IMR-90 (cell line): ENCODE measurements at regions not wholly inside any gene's neighbourhood (a gene's known extent, or its start where the extent isn't known, plus 50 kb on each side); places are given as distances from the start of the nearest gene placed in this dataset.

Experiments used
- ATAC-seq: fragments of 200-7000 bp; cut with Tn5 transposase; 2 replicates; pipeline ENCODE4 v1.9.1; 2020; ENCODE audit warnings: low read depth, mild to moderate bottlenecking, moderate library complexity
- BruUV-seq: library from RNA; stranded (reverse); fragments of 400-500 nt; replicated peaks from 2 replicates; lab custom pipeline; 2021; lab: Mats Ljungman, UMichigan
- CTCF ChIA-PET: fragments of 300-600 bp; formaldehyde crosslinking; extraction: SDS; loops from one replicate; lab custom pipeline; 2021; ENCODE audit warnings: antibody characterized with exemption; lab: Yijun Ruan, JAX
- POLR2A ChIA-PET: fragments of 300-600 bp; sonication (Branson Sonifier 250); formaldehyde crosslinking; loops from one replicate; lab custom pipeline; 2022; ENCODE audit warnings: antibody characterized with exemption; ENCODE audit not compliant: unreplicated experiment; lab: Charles Lee
- DNase-seq: peaks from one replicate; pipeline ENCODE4 v3.0.0; 2013
- H2AFZ ChIP-seq: replicated peaks from 2 replicates; pipeline ENCODE3; 2013; ENCODE audit warnings: low read length, mild to moderate bottlenecking; ENCODE audit not compliant: poor library complexity
- H2AK5ac ChIP-seq: 2 replicates; pipeline ENCODE4 v1.6.1; 2013; ENCODE audit warnings: low read depth, low read length, inconsistent platforms
- H2AK9ac ChIP-seq: replicated peaks from 2 replicates; pipeline ENCODE3; 2013; ENCODE audit warnings: mild to moderate bottlenecking, low read depth, low read length, moderate library complexity; ENCODE audit not compliant: poor library complexity
- H2BK120ac ChIP-seq: 2 replicates; pipeline ENCODE4 v1.6.1; 2013; ENCODE audit warnings: low read depth, low read length, inconsistent platforms
- H2BK15ac ChIP-seq: 3 replicates; pipeline ENCODE4 v1.6.1; 2013; ENCODE audit warnings: low read depth, low read length, inconsistent platforms
- H2BK20ac ChIP-seq: 2 replicates; pipeline ENCODE4 v1.6.1; 2013; ENCODE audit warnings: low read depth, mild to moderate bottlenecking, inconsistent platforms, low read length, moderate library complexity
- H2BK5ac ChIP-seq: 2 replicates; pipeline ENCODE4 v1.6.1; 2013; ENCODE audit warnings: mild to moderate bottlenecking, low read depth, low read length, inconsistent platforms; ENCODE audit not compliant: poor library complexity, severe bottlenecking
- H3K14ac ChIP-seq: replicated peaks from 2 replicates; pipeline ENCODE4 v1.6.1; 2013; ENCODE audit warnings: low read depth, low read length, inconsistent platforms
- H3K18ac ChIP-seq: 2 replicates; pipeline ENCODE4 v1.6.1; 2013; ENCODE audit warnings: low read depth, low read length, control low read depth
- H3K23ac ChIP-seq: 2 replicates; pipeline ENCODE4 v1.6.1; 2013; ENCODE audit warnings: low read depth, low read length, inconsistent platforms
- H3K27ac ChIP-seq: 2 replicates; pipeline ENCODE4 v1.5.1; 2013; ENCODE audit warnings: mild to moderate bottlenecking, control low read depth, low read length; ENCODE audit not compliant: insufficient read depth
- H3K27me3 ChIP-seq: 2 replicates; pipeline ENCODE4 v1.6.1; 2013; ENCODE audit warnings: low read length; ENCODE audit not compliant: control insufficient read depth, insufficient read depth
- H3K36me3 ChIP-seq: 2 replicates; pipeline ENCODE4 v1.6.1; 2013; ENCODE audit warnings: low read length, mixed read lengths; ENCODE audit not compliant: control insufficient read depth, insufficient read depth
- H3K4ac ChIP-seq: 2 replicates; pipeline ENCODE4 v1.6.1; 2013; ENCODE audit warnings: low read depth, low read length, inconsistent platforms
- H3K4me1 ChIP-seq: 2 replicates; pipeline ENCODE4 v1.6.1; 2013; ENCODE audit warnings: low read length, mixed read lengths; ENCODE audit not compliant: control insufficient read depth, insufficient read depth
- H3K4me2 ChIP-seq: 2 replicates; pipeline ENCODE4 v1.6.1; 2013; ENCODE audit warnings: low read depth, mild to moderate bottlenecking, control low read depth, low read length, moderate library complexity
- H3K4me3 ChIP-seq: 2 replicates; pipeline ENCODE4 v1.5.1; 2013; ENCODE audit warnings: low read depth, mild to moderate bottlenecking, control low read depth, low read length, moderate library complexity; ENCODE audit not compliant: insufficient read depth
- H3K56ac ChIP-seq: 2 replicates; pipeline ENCODE4 v1.6.1; 2013; ENCODE audit warnings: low read length, inconsistent platforms; ENCODE audit not compliant: insufficient read depth; ENCODE audit errors: extremely low read depth
- H3K79me1 ChIP-seq, 2 experiments: 2 replicates each; pipeline ENCODE4 v1.6.1; 2013; ENCODE audit warnings: low read length in 2 of 2, inconsistent platforms in 1 of 2, low read depth in 1 of 2
- H3K9ac ChIP-seq: 2 replicates; pipeline ENCODE4 v1.6.1; 2013; ENCODE audit warnings: low read depth, low read length, control low read depth
- H3K9me1 ChIP-seq: 2 replicates; pipeline ENCODE4 v1.6.1; 2013; ENCODE audit warnings: low read length, inconsistent platforms; ENCODE audit not compliant: insufficient read depth
- H3K9me3 ChIP-seq: 2 replicates; pipeline ENCODE4 v1.6.1; 2013; ENCODE audit warnings: low read length; ENCODE audit not compliant: control insufficient read depth, insufficient read depth
- H4K20me1 ChIP-seq: 2 replicates; pipeline ENCODE4 v1.6.1; 2013; ENCODE audit warnings: low read length, inconsistent platforms; ENCODE audit not compliant: insufficient read depth
- H4K5ac ChIP-seq: 2 replicates; pipeline ENCODE4 v1.6.1; 2013; ENCODE audit warnings: mild to moderate bottlenecking, low read depth, low read length, control low read depth
- H4K8ac ChIP-seq, 2 experiments: 2 replicates each; pipeline ENCODE4 v1.6.1; 2013; ENCODE audit warnings: low read depth in 2 of 2, low read length in 2 of 2, control low read depth in 1 of 2, inconsistent platforms in 1 of 2
- H4K91ac ChIP-seq: 2 replicates; pipeline ENCODE4 v1.6.1; 2013; ENCODE audit warnings: low read depth, low read length, inconsistent platforms; ENCODE audit not compliant: insufficient read depth
- CEBPB ChIP-seq: IDR thresholded peaks from 2 replicates; pipeline ENCODE4 v1.6.1; 2012; ENCODE audit warnings: low read depth, low read length, improper control_type of control experiment
- CHD1 ChIP-seq: IDR thresholded peaks from 2 replicates; pipeline ENCODE4 v1.6.1; 2012; ENCODE audit warnings: low read depth, low read length, improper control_type of control experiment
- MXI1 ChIP-seq: IDR thresholded peaks from 2 replicates; pipeline ENCODE4 v1.6.1; 2012; ENCODE audit warnings: low read depth, mild to moderate bottlenecking, low read length, moderate library complexity, borderline replicate concordance
- NFE2L2 ChIP-seq: fragments of 150-350 bp; IDR thresholded peaks from 2 replicates; pipeline ENCODE4 v1.6.1; 2016; ENCODE audit warnings: low read depth, mild to moderate bottlenecking, low read length
- RAD21 ChIP-seq: IDR thresholded peaks from 2 replicates; pipeline ENCODE4 v1.6.1; 2012; ENCODE audit warnings: low read length, improper control_type of control experiment
- RCOR1 ChIP-seq: IDR thresholded peaks from 2 replicates; pipeline ENCODE4 v1.6.1; 2012; ENCODE audit warnings: mild to moderate bottlenecking, low read length, improper control_type of control experiment; ENCODE audit not compliant: insufficient replicate concordance
- RFX5 ChIP-seq: IDR thresholded peaks from 2 replicates; pipeline ENCODE4 v1.8.0; 2012; ENCODE audit warnings: low read depth, mild to moderate bottlenecking, low read length, moderate library complexity
- WGBS, 2 experiments: methylation state at CpG; one replicate each; pipeline versions ENCODE4 v1.1.5 to v1.1.7; 2013; ENCODE audit warnings: missing lambda C conversion rate in 2 of 2; ENCODE audit not compliant: insufficient read length in 1 of 2; ENCODE audit errors: extremely low coverage in 2 of 2; 5-methylcytosine and 5-hydroxymethylcytosine counted together
- dilution Hi-C: fragments of 300-500 bp; cut with HindIII; formaldehyde crosslinking; loops from one replicate; pipeline ENCODE4 v1.14.3; 2018; ENCODE audit warnings: low sequenced_read_pairs; ENCODE audit not compliant: unreplicated experiment
- in situ Hi-C: fragments of 300-500 bp; cut with MboI; formaldehyde crosslinking; loops from 3 replicates; pipeline ENCODE4 v1.14.3; 2019; ENCODE audit warnings: low sequenced_read_pairs, inconsistent platforms, mixed read lengths
- intact Hi-C: fragments of 100-400 bp; cut with micrococcal nuclease; formaldehyde crosslinking; loops from 2 replicates; pipeline ENCODE4 v1.10.0; 2022

- intact Hi-C loops: no loop called here
- POLR2A ChIA-PET: no interaction called here
- H2BK120ac ChIP-seq: no peak overlapping the region
Measured at GRCh38 chr1:72846476-72847278, 564.3 kb upstream of the NEGR1 start.

More at GRCh38 chr1:72846476-72847278, 564.3 kb upstream of the NEGR1 start:
- BruUV-seq: no TSS peak
- CTCF ChIA-PET: no interaction called here
- WGBS, 2 experiments: no CpG with 5 or more reads among the region's 2 CpGs
- Histone ChIP-seq H3K23ac (no peak overlapping the region), H3K18ac (no peak overlapping the region), H4K91ac (no peak overlapping the region), H4K5ac (no peak overlapping the region), H2AK9ac (no peak overlapping the region), H3K27ac (no peak overlapping the region), H4K8ac (no peak overlapping the region), H2AK5ac (no peak overlapping the region), H3K36me3 (no peaks in the 10 kb centered on the region), H3K9me1 (no peaks in the 10 kb centered on the region), H3K27me3 (no peaks in the 10 kb centered on the region), H2BK20ac (no peak overlapping the region), H3K79me1 (no peaks in the 10 kb centered on the region), H4K20me1 (no peaks in the 10 kb centered on the region), H3K9ac (no peak overlapping the region), H3K14ac (no peak overlapping the region), H2BK15ac (no peak overlapping the region), H3K4me2 (no peak overlapping the region), H3K56ac (no peak overlapping the region), H2BK5ac (no peak overlapping the region), H3K4me3 (no peak overlapping the region), H3K4ac (no peak overlapping the region), H3K4me1 (no peaks in the 10 kb centered on the region), H3K9me3 (peaks cover 5% of the 10 kb centered on the region; the same call in 1 of the 2 replicates), H2AFZ (no peak overlapping the region)
- dilution Hi-C loops: no loop called here
- DNase-seq: no peak
- TF ChIP-seq RCOR1 (no peak), RFX5 (no peak), CEBPB (no peak), NFE2L2 (no peak), MXI1 (no peak), RAD21 (no peak), CHD1 (no peak)
- no peak for ATAC-seq
- in situ Hi-C loops: no loop called here
